IPS-NIHi11 (cell line): ENCODE measurements at regions not wholly inside any gene's neighbourhood (a gene's known extent, or its start where the extent isn't known, plus 50 kb on each side); places are given as distances from the start of the nearest gene placed in this dataset.
A peak's percentile ranks its signal among the peaks of the same experiment; 100 is the strongest.
"Not testable (repeated sequence)": the region's sequence is repeated elsewhere in the genome, so short reads cannot be mapped to it uniquely, and the experiment has no call there.

ENCODE experiments used
- DNase-seq: peaks from one replicate; pipeline ENCODE4 v3.0.0; 2012; ENCODE audit warnings: mixed read lengths, low spot score

- peak; percentile 35 for DNase-seq
Measured at GRCh38 chr11:45384711-45385241, 98.6 kb upstream of the SYT13 start.

DNA sequence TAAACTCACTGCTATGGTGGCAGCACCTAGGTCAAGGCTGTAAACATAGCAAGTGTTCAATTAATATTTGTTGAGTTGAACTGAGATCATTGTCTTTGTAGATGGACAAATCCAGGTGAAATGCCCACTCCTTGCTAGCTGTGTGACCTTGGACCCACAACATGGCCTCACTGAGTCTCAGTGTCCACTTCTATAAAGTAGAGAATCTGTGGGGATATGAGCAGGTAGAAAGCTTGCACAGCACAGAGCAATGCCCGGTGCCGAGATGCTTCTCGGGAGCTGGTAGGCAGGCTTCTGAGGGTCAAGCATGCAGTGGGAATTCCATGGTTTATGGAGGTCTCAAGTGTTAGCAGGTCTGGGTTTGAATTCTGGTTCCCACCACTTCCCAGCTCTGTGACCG, 97.9 kb upstream of the SYT13 start:
- DNase-seq, result no peak

- DNase-seq, result no peak
Measured at GRCh38 chr11:45383224-45383623, 97.1 kb upstream of the SYT13 start.

DNA sequence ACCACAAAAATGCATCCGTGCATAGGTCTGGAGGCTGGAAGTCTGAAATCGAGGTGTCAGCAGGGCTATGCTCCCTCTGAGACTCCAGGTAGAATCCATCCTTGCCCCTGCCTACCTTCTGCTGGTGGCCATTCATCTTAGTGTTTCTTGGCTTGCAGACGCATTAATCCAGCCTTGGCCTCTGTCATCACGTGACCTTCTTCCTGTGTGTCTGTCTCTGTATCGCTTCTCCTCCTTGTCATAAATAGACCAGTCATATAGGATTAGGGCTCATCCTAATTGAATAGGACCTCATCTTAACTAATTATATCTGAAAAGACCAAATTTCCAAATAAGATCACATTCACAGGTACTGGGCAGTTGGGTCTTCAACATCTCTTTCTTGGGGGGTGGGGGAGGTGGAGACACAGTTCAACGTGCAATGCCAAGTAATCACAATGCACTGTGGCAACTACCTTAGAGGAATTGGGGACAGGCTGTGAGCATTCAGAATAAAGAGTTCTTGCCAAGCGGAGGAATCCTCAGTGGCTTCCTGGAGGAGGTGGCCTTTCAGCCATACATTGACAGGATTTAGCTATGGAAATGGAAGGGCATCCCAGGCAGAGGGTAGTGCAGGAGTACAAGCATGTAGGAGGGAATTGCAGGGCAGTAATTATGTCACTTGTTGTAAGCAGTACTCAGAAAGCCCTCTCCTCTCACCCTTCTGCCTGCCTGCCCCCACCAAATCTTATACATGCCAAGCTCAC, 96.2 kb upstream of the SYT13 start:
- DNase-seq, result no peak

DNA sequence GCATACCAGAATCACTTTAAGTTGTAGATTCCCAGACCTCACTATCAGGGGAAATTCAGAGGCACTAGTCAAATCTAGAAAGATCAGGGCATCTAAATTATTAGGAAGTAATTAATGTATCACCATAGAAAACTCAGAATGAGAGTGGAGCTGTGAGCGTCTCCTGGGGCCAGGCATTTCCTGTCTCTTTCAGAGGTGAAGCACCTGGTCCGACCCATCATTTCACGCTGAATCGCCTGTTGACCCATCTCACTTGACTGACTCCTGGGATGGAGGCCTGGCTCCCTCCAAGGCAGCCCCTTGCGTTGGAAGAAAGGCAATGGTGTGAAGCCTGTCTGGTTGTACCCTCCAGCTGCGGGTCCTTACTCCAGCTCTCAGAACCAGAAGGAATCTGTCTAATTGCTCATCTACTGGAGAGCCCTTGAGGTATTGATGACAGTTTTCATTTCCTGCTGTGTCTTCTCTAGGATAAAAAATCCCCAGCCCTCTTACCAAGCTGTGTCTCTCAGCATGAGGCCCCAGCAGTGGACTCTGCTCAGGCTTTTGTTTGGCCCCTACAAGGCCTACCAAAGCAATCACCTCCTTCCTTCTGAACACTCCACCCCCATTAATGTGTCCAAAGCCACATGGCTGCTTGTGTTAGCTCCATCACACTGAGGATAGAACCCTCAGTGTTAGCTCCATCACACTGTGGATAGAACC, 93.2 kb upstream of the SYT13 start:
- no peak for DNase-seq

DNA sequence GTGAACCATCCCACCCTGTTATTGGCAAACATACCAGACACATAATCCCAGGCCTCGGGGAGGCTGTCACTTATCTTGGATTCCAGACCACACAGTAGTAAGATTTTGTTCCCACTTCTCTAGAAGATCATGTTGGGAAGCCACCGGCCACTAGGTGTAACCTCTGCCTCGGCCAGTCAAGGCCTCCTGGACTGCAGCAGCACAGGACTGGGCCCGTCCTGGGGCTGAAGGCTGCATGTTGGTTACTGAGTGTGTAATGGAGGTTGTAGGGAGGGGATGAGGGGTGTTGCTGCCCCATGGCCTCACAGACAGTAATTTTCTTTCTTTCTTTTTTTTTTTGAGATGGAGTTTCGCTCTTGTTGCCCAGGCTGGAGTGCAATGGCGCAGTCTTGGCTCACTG, 92.4 kb upstream of the SYT13 start:
- no peak for DNase-seq

DNA sequence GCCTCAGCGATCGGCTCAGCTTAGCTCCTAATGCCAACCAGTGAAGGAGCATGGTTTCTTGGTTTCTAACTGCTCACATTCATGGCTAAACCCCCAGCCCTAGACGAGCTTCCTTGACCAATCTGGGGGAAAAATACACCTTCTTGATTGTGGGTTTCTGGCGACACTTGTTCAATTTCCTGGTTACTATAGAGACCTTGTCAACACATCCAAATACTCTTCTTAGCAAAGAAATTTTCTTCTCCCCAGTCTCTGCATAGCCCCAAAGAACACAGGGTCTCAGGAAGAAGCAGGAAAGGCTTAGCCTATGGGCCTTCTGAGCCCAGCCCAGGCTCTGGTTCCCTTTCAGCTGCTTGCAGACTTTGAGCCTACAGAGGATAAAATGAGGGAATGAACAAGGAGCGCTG, 88.5 kb upstream of the SYT13 start:
- no peak for DNase-seq

DNA sequence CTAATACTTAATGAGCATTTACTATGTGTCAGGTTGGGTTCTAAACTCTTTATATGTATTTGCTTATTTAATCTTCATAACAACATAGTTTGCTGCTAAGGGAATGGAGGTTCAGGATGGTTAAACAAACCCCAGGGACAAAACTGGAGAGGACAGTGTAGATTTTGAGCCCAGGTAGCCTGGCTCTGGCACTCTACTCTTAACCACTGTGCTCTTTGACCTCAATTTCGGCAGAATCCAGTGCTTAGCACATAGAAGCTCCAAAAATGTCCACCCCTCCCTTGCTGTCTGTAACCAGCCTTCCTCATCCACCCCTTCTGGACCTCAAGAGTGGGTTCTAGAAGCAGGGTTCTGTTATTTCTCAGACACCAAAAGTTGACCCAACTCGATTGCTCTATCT, 88.0 kb upstream of the SYT13 start:
- DNase-seq, result no peak

DNA sequence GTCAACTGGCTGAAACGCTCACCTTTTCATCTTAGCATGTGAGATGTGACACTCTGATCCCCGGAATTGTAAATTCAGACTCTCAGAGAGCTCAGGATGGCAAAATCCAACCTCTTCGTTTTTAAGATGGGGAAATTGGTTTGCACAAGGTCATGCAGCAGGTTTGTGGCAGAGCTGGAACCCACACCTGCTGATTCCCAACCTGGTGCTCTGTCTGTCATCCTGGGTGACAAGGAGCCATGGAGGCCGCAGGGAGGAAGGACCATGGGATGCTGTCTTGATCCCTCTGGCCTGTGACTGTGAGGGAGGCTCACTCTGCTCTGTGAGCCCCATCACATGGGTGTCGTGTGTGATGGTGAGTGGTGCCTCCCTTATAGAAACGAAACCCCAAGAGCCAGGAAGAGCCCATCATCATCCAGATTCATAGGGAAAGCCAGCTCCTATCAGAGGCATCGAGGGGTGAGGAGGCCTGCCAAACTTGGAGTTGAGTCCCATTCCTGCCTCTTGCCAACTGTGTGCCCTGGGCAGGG, 87.4 kb upstream of the SYT13 start:
- DNase-seq, result no peak

DNA sequence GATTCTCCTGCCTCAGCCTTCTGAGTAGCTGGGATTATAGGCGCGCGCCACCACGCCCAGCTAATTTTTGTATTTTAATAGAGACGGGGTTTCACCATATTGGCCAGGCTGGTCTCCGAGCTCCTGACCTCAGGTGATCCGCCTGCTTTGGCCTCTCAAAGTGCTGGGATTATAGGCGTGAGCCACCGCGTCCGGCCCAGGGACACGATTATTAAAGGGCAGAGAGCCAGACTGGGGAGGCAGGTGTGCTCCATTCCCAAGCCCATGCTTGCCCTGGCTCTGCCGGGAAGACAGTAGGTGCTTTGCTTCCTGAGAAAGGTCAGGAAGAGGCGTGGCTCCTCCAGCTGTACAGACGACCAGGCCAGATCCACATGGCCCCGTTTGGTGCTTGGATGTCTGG, 86.3 kb upstream of the SYT13 start:
- not testable (repeated sequence) for DNase-seq

- DNase-seq, result peak; percentile 91
Measured at GRCh38 chr11:45371251-45372115, 85.3 kb upstream of the SYT13 start.

DNA sequence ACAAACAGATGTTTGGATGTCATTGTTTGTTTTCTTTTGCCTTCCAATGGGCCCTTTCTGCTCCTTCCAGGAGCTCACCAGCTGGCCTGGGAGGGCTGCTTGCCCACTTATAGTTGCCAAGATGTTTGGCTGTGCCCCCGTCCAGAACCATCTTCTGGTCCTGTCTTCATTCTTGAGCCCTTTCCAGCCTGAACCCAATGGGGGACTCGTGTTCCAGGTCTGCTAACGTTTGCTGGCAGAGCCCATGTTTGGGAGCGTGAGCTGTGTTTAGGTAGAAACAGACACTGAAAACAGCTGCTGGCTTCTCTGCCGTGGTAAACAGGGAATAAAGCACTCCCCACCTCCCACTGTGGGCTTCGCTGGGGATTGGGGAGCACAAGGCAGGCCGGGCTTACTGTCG, 83.2 kb upstream of the SYT13 start:
- DNase-seq, result no peak

GRCh38 chr11:45368697-45369096, 82.6 kb upstream of the SYT13 start:
- DNase-seq, result no peak

GRCh38 chr11:45366619-45367190, 80.6 kb upstream of the SYT13 start:
- no peak for DNase-seq

- no peak for DNase-seq
Measured at GRCh38 chr11:45365961-45366618, 79.9 kb upstream of the SYT13 start.

DNA sequence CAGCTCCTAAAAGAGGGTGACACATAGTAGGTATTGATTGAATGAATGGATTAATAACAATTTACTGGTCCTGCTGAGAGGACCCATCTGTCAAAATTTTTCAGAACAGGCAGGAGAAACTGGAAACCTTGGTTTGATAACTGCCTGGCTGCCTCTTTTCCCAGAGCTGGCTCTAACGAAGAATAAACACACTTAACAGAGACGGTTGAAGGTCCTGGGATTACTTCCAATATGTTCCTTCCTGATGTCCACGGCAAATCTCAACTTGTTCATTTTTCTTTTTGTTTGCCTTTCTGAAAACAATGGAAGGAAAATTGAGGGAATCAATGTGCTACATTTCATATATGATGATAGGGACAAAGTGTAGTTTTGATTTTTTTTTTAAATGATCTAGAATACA, 76.5 kb upstream of the SYT13 start:
- no peak for DNase-seq

- DNase-seq, result no peak
Measured at GRCh38 chr11:45361551-45361950, 75.4 kb upstream of the SYT13 start.

- DNase-seq, result no peak
Measured at GRCh38 chr11:45355706-45356041, 69.5 kb upstream of the SYT13 start.

GRCh38 chr11:45354976-45355705, 69.0 kb upstream of the SYT13 start:
- DNase-seq, result peak; percentile 69

- no peak for DNase-seq
Measured at GRCh38 chr11:45348729-45349128, 62.6 kb upstream of the SYT13 start.
